H9 (cell line): ENCODE measurements at regions not wholly inside any gene's neighbourhood (a gene's known extent, or its start where the extent isn't known, plus 50 kb on each side); places are given as distances from the start of the nearest gene placed in this dataset.

Experiments
- DNase-seq: peaks from one replicate; pipeline ENCODE4 v3.0.0-alpha.2; 2017
- H2AFZ ChIP-seq: one replicate; pipeline ENCODE4 v1.6.1; 2013; ENCODE audit warnings: mild to moderate bottlenecking, low read length, control low read depth, moderate library complexity
- H2AK5ac ChIP-seq: 2 replicates; pipeline ENCODE4 v1.6.1; 2013; ENCODE audit warnings: low read length, control low read depth, mixed read lengths; ENCODE audit not compliant: insufficient read length
- H2BK120ac ChIP-seq: one replicate; pipeline ENCODE4 v1.6.1; 2013; ENCODE audit warnings: low read depth, mild to moderate bottlenecking, low read length, control low read depth, inconsistent platforms; ENCODE audit not compliant: poor library complexity, severe bottlenecking
- H2BK12ac ChIP-seq: 2 replicates; pipeline ENCODE4 v1.6.1; 2013; ENCODE audit warnings: low read length, control low read depth, mixed read lengths, low read depth; ENCODE audit not compliant: insufficient read length
- H2BK15ac ChIP-seq: 2 replicates; pipeline ENCODE4 v1.6.1; 2013; ENCODE audit warnings: low read depth, low read length, control low read depth
- H2BK20ac ChIP-seq: one replicate; pipeline ENCODE4 v1.6.1; 2013; ENCODE audit warnings: low read depth, mild to moderate bottlenecking, low read length, control low read depth, inconsistent platforms; ENCODE audit not compliant: poor library complexity, severe bottlenecking
- H2BK5ac ChIP-seq: 2 replicates; pipeline ENCODE4 v1.6.1; 2013; ENCODE audit warnings: low read length, control low read depth, mixed read lengths; ENCODE audit not compliant: insufficient read length
- H3K14ac ChIP-seq: 2 replicates; pipeline ENCODE4 v1.6.1; 2013; ENCODE audit warnings: low read length, control low read depth; ENCODE audit not compliant: insufficient read depth
- H3K18ac ChIP-seq: 2 replicates; pipeline ENCODE4 v1.6.1; 2013; ENCODE audit warnings: low read depth, mild to moderate bottlenecking, mixed read lengths, low read length, control low read depth; ENCODE audit not compliant: insufficient read length
- H3K23ac ChIP-seq: 2 replicates; pipeline ENCODE4 v1.6.1; 2013; ENCODE audit warnings: low read length, control low read depth, mixed read lengths, low read depth; ENCODE audit not compliant: insufficient read length
- H3K23me2 ChIP-seq: 2 replicates; pipeline ENCODE4 v1.6.1; 2013; ENCODE audit warnings: low read depth, mild to moderate bottlenecking, mixed read lengths, low read length, control low read depth; ENCODE audit not compliant: insufficient read length, poor library complexity, severe bottlenecking
- H3K27ac ChIP-seq: 2 replicates; pipeline ENCODE4 v1.5.1; 2013; ENCODE audit warnings: low read length, control low read depth, mixed read lengths, low read depth; ENCODE audit not compliant: insufficient read length
- H3K27me3 ChIP-seq: 2 replicates; pipeline ENCODE4 v1.6.1; 2013; ENCODE audit warnings: low read length, control low read depth, inconsistent platforms; ENCODE audit not compliant: insufficient read depth
- H3K4ac ChIP-seq: 2 replicates; pipeline ENCODE4 v1.6.1; 2013; ENCODE audit warnings: low read depth, mild to moderate bottlenecking, control low read depth, inconsistent platforms, low read length, moderate library complexity
- H3K4me1 ChIP-seq: 2 replicates; pipeline ENCODE4 v1.6.1; 2013; ENCODE audit warnings: low read length, control low read depth, inconsistent platforms; ENCODE audit not compliant: insufficient read depth
- H3K4me2 ChIP-seq: 2 replicates; pipeline ENCODE4 v1.6.1; 2013; ENCODE audit warnings: low read length, control low read depth, mixed read lengths; ENCODE audit not compliant: insufficient read length, insufficient read depth
- H3K56ac ChIP-seq: 2 replicates; pipeline ENCODE4 v1.6.1; 2013; ENCODE audit warnings: low read depth, mild to moderate bottlenecking, mixed read lengths, low read length, control low read depth; ENCODE audit not compliant: insufficient read length
- H3K79me1 ChIP-seq: 2 replicates; pipeline ENCODE4 v1.6.1; 2013; ENCODE audit warnings: low read depth, mild to moderate bottlenecking, moderate library complexity, low read length, control low read depth, inconsistent platforms; ENCODE audit not compliant: insufficient read depth, poor library complexity, severe bottlenecking
- H3K79me2 ChIP-seq: 2 replicates; pipeline ENCODE4 v1.6.1; 2013; ENCODE audit warnings: low read length, control low read depth, inconsistent platforms; ENCODE audit not compliant: insufficient read depth
- H3K9ac ChIP-seq: 2 replicates; pipeline ENCODE4 v1.6.1; 2013; ENCODE audit warnings: low read length, control low read depth, mixed read lengths; ENCODE audit not compliant: insufficient read length; ENCODE audit errors: extremely low read depth
- H3K9me3 ChIP-seq: one replicate; pipeline ENCODE4 v1.6.1; 2013; ENCODE audit warnings: low read depth, low read length, inconsistent platforms; ENCODE audit not compliant: control insufficient read depth
- H3T11ph ChIP-seq: one replicate; pipeline ENCODE4 v1.6.1; 2013; ENCODE audit warnings: mild to moderate bottlenecking, low read length, control low read depth, inconsistent platforms
- H4K20me1 ChIP-seq: one replicate; pipeline ENCODE4 v1.6.1; 2013; ENCODE audit not compliant: control insufficient read depth, insufficient read length, insufficient read depth
- H4K5ac ChIP-seq: 2 replicates; pipeline ENCODE4 v1.6.1; 2013; ENCODE audit warnings: low read depth, mild to moderate bottlenecking, mixed read lengths, low read length, control low read depth; ENCODE audit not compliant: insufficient read length
- H4K8ac ChIP-seq: replicated peaks from 2 replicates; pipeline ENCODE4 v1.6.1; 2013; ENCODE audit warnings: low read length, control low read depth, mixed read lengths, low read depth; ENCODE audit not compliant: insufficient read length
- H4K91ac ChIP-seq: 2 replicates; pipeline ENCODE4 v1.6.1; 2013; ENCODE audit warnings: low read depth, mild to moderate bottlenecking, moderate library complexity, mixed read lengths, low read length, control low read depth; ENCODE audit not compliant: insufficient read length
- H3K27ac Mint-ChIP-seq, 3 experiments: 2 replicates in 2 of 3; 3 replicates in 1 of 3; pipeline ENCODE4 v1.8.0; 2020 to 2021; ENCODE audit warnings: mixed read lengths in 3 of 3, mild to moderate bottlenecking in 1 of 3, moderate library complexity in 1 of 3
- H3K27me3 Mint-ChIP-seq: 2 replicates; pipeline ENCODE4 v1.8.0; 2021; ENCODE audit warnings: low read depth, mild to moderate bottlenecking, moderate library complexity, mixed read lengths
- H3K36me3 Mint-ChIP-seq, 3 experiments: 2 replicates in 2 of 3; 3 replicates in 1 of 3; pipeline ENCODE4 v1.8.0; 2020 to 2021; ENCODE audit warnings: low read depth in 3 of 3, mixed read lengths in 3 of 3; ENCODE audit not compliant: insufficient read depth in 1 of 3
- H3K4me1 Mint-ChIP-seq, 2 experiments: 2 replicates each; pipeline ENCODE4 v1.8.0; 2020; ENCODE audit warnings: mixed read lengths in 2 of 2
- H3K4me3 Mint-ChIP-seq, 2 experiments: 2 replicates in 1 of 2; 3 replicates in 1 of 2; pipeline ENCODE4 v1.8.0; 2020 to 2021; ENCODE audit warnings: mild to moderate bottlenecking in 2 of 2, mixed read lengths in 2 of 2, moderate library complexity in 1 of 2
- H3K9me3 Mint-ChIP-seq, 2 experiments: 2 replicates in 1 of 2; 3 replicates in 1 of 2; pipeline ENCODE4 v1.8.0; 2020; ENCODE audit warnings: mild to moderate bottlenecking in 2 of 2, mixed read lengths in 2 of 2, moderate library complexity in 1 of 2
- CTCF ChIP-seq: fragments of 200-600 bp; sonication (generic); conservative IDR thresholded peaks from 3 replicates; pipeline ENCODE4 v1.8.0; 2021; ENCODE audit warnings: antibody characterized with exemption, mild to moderate bottlenecking

DNA sequence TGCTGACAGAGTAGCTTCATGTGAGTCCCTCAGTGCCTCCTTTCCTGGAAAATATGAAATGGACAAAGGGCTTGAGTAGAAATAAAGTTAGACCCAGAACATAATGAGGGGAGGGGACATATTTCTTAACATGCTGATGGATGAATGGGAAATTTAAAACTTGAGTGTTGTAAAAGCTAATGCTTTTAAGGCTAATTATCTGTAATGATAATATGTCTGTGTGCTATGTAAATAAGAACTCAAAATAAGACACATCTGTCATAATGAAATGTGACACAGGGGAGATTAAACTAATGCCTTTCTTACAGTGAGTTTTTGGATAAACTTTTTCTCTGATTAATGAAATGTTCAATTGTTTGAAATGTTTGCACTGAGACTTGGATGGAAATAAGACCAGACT lies 65.8 kb upstream of the RFXAP start:
- TF ChIP-seq CTCF, result no peak
- DNase-seq, result no peak
- peaks cover 0 to under 1% of the 10 kb centered on the region in 2 experiments; a peak in 1 of 4 replicates for H3K4me1 Mint-ChIP-seq

More for the DNA sequence above, 65.8 kb upstream of the RFXAP start:
- H3K9me3 ChIP-seq, result no peaks in the 10 kb centered on the region
- no peak overlapping the region for H4K91ac ChIP-seq
- H3K18ac ChIP-seq, result no peak overlapping the region
- no peaks in the 10 kb centered on the region for H4K20me1 ChIP-seq
- H3K4ac ChIP-seq, result no peak overlapping the region
- no peaks in the 10 kb centered on the region for H3K27me3 ChIP-seq
- no peak overlapping the region for H4K5ac ChIP-seq
- peaks cover 3 to 4% of the 10 kb centered on the region in 2 experiments; a peak in 3 of 5 replicates for H3K9me3 Mint-ChIP-seq
- no peaks in the 10 kb centered on the region for H3K79me1 ChIP-seq
- no peak overlapping the region for H3T11ph ChIP-seq
- H3K36me3 Mint-ChIP-seq, result peaks cover 0 to 5% (median 3%) of the 10 kb centered on the region in 3 experiments; a peak in 5 of 7 replicates
- no peak overlapping the region for H3K23ac ChIP-seq
- no peak overlapping the region for H2BK15ac ChIP-seq
- H3K14ac ChIP-seq, result no peak overlapping the region
- H2BK12ac ChIP-seq, result no peak overlapping the region
- H3K79me2 ChIP-seq, result no peaks in the 10 kb centered on the region
- no peak overlapping the region for H3K27ac Mint-ChIP-seq
- no peaks in the 10 kb centered on the region for H3K4me1 ChIP-seq
- no peak overlapping the region for H3K9ac ChIP-seq
- H4K8ac ChIP-seq, result no peak overlapping the region
- no peak overlapping the region for H2BK5ac ChIP-seq
- H3K27ac ChIP-seq, result no peak overlapping the region
- H3K4me3 Mint-ChIP-seq, result no peak overlapping the region
- no peak overlapping the region for H3K56ac ChIP-seq
- no peak overlapping the region for H2BK120ac ChIP-seq
- no peak overlapping the region for H2AK5ac ChIP-seq
- H3K23me2 ChIP-seq, result no peaks in the 10 kb centered on the region
- H2AFZ ChIP-seq, result no peak overlapping the region
- H2BK20ac ChIP-seq, result no peak overlapping the region
- H3K4me2 ChIP-seq, result no peak overlapping the region
- no peaks in the 10 kb centered on the region for H3K27me3 Mint-ChIP-seq
